ENCODE measurements at regions not wholly inside any gene's neighbourhood (a gene's known extent, or its start where the extent isn't known, plus 50 kb on each side); places are given as distances from the start of the nearest gene placed in this dataset.

GRCh38 chr10:121668314-121669027, 70.2 kb upstream of the FGFR2 start:
- H3K27me3 ChIP-seq (ENCODE audit: control insufficient read depth in 4 of 4, insufficient read depth in 4 of 4, low read length in 3 of 4): no peaks in the 10 kb centered on the region
- no peak overlapping the region for H3K4me3 ChIP-seq (ENCODE audit: low read depth in 1 of 3, low read length in 3 of 3)
- no peaks in the 10 kb centered on the region for H3K36me3 ChIP-seq (ENCODE audit: control insufficient read depth in 4 of 4, insufficient read depth in 3 of 4, low read depth in 1 of 4, low read length in 3 of 4)
- TF ChIP-seq CTCF (IDR thresholded peaks at IDR 0.05; ENCODE audit: low read depth, low read length, missing input control) (no peak), NR2F2 (IDR thresholded peaks at IDR 0.05) (peak; percentile 64)
- 30% methylated on average over 9 of the region's 9 CpGs for WGBS
- H3K9ac ChIP-seq (ENCODE audit: low read depth in 1 of 2, low read length in 2 of 2): no peak overlapping the region
- H3K9me3 ChIP-seq (ENCODE audit: control insufficient read depth in 4 of 4, low read length in 3 of 4): peaks cover 0 to 2% (median 0%) of the 10 kb centered on the region in 4 donors
- peaks cover 0 to 6% (median 0%) of the 10 kb centered on the region in 4 donors for H3K4me1 ChIP-seq (ENCODE audit: control insufficient read depth in 4 of 4, insufficient read depth in 4 of 4, low read length in 3 of 4)
- no peak for DNase-seq (ENCODE audit: low spot score)
- no peak overlapping the region for H3K27ac ChIP-seq (ENCODE audit: low read depth in 1 of 2, low read length in 2 of 2)

- Histone ChIP-seq H3K27ac (ENCODE audit: low read depth in 1 of 2, low read length in 2 of 2) (no peak overlapping the region), H3K4me1 (ENCODE audit: control insufficient read depth in 4 of 4, insufficient read depth in 4 of 4, low read length in 3 of 4) (peaks cover 0 to 6% (median 0%) of the 10 kb centered on the region in 4 donors), H3K36me3 (ENCODE audit: control insufficient read depth in 4 of 4, insufficient read depth in 3 of 4, low read depth in 1 of 4, low read length in 3 of 4) (no peaks in the 10 kb centered on the region), H3K4me3 (ENCODE audit: low read depth in 1 of 3, low read length in 3 of 3) (no peak overlapping the region), H3K9me3 (ENCODE audit: control insufficient read depth in 4 of 4, low read length in 3 of 4) (peaks cover 0 to 2% (median 0%) of the 10 kb centered on the region in 4 donors), H3K27me3 (ENCODE audit: control insufficient read depth in 4 of 4, insufficient read depth in 4 of 4, low read length in 3 of 4) (no peaks in the 10 kb centered on the region), H3K9ac (ENCODE audit: low read depth in 1 of 2, low read length in 2 of 2) (no peak overlapping the region)
- TF ChIP-seq HNF4A (conservative IDR thresholded peaks at IDR 0.05): no peak
- no peak for DNase-seq (ENCODE audit: low spot score)
- 67% methylated on average over 3 of the region's 3 CpGs for WGBS
Observed at GRCh38 chr10:121667948-121668313, 69.7 kb upstream of the FGFR2 start.

- Histone ChIP-seq H3K27ac (ENCODE audit: low read depth in 1 of 2, low read length in 2 of 2) (no peak overlapping the region), H3K27me3 (ENCODE audit: control insufficient read depth in 4 of 4, insufficient read depth in 4 of 4, low read length in 3 of 4) (no peaks in the 10 kb centered on the region), H3K9me3 (ENCODE audit: control insufficient read depth in 4 of 4, low read length in 3 of 4) (peaks cover 0 to 2% (median 0%) of the 10 kb centered on the region in 4 donors), H3K9ac (ENCODE audit: low read depth in 1 of 2, low read length in 2 of 2) (no peak overlapping the region), H3K36me3 (ENCODE audit: control insufficient read depth in 4 of 4, insufficient read depth in 3 of 4, low read depth in 1 of 4, low read length in 3 of 4) (no peaks in the 10 kb centered on the region), H3K4me1 (ENCODE audit: control insufficient read depth in 4 of 4, insufficient read depth in 4 of 4, low read length in 3 of 4) (peaks cover 0 to 6% (median 0%) of the 10 kb centered on the region in 4 donors), H3K4me3 (ENCODE audit: low read depth in 1 of 3, low read length in 3 of 3) (no peak overlapping the region)
- no peak for DNase-seq (ENCODE audit: low spot score)
- TF ChIP-seq RAD21 (IDR thresholded peaks at IDR 0.05) (peak in 1 of 2 donors; percentile 5), RXRA (IDR thresholded peaks at IDR 0.05) (peak in 1 of 2 donors; percentile 24), JUND (IDR thresholded peaks at IDR 0.05) (no peak), ATF3 (IDR thresholded peaks at IDR 0.05) (no peak), SP1 (IDR thresholded peaks at IDR 0.05) (peak; percentile 24), NR2F2 (IDR thresholded peaks at IDR 0.05) (peak; percentile 71)
- WGBS: 75% methylated on average over 3 of the region's 3 CpGs
Observed at GRCh38 chr10:121665809-121666208, 67.6 kb upstream of the FGFR2 start.

- no peak for DNase-seq (ENCODE audit: low spot score)
- TF ChIP-seq FOXA1 (IDR thresholded peaks at IDR 0.05) (no peak), NR2F2 (IDR thresholded peaks at IDR 0.05) (no peak), ZBTB33 (IDR thresholded peaks at IDR 0.05) (no peak), HNF4A (conservative IDR thresholded peaks at IDR 0.05) (no peak), JUND (IDR thresholded peaks at IDR 0.05) (no peak), RAD21 (IDR thresholded peaks at IDR 0.05) (no peak), MAX (IDR thresholded peaks at IDR 0.05) (no peak), HNF4G (IDR thresholded peaks at IDR 0.05) (no peak), ATF3 (IDR thresholded peaks at IDR 0.05) (no peak), CTCF (IDR thresholded peaks at IDR 0.05; ENCODE audit: low read depth, low read length, missing input control) (no peak), SP1 (IDR thresholded peaks at IDR 0.05) (no peak), YY1 (IDR thresholded peaks at IDR 0.05) (no peak), RXRA (IDR thresholded peaks at IDR 0.05) (no peak), FOXA2 (IDR thresholded peaks at IDR 0.05) (no peak), GABPA (IDR thresholded peaks at IDR 0.05 in 1 of 2, conservative IDR thresholded peaks at IDR 0.05 in 1 of 2) (no peak)
Observed at GRCh38 chr10:121664671-121665070, 66.4 kb upstream of the FGFR2 start.

More at GRCh38 chr10:121664671-121665070, 66.4 kb upstream of the FGFR2 start:
- no peak overlapping the region for H3K27ac ChIP-seq (ENCODE audit: low read depth in 1 of 2, low read length in 2 of 2)
- no peak overlapping the region for H3K9ac ChIP-seq (ENCODE audit: low read depth in 1 of 2, low read length in 2 of 2)
- H3K9me3 ChIP-seq (ENCODE audit: control insufficient read depth in 4 of 4, low read length in 3 of 4): peaks cover 0 to 2% (median 0%) of the 10 kb centered on the region in 4 donors
- no peak overlapping the region for H3K4me3 ChIP-seq (ENCODE audit: low read depth in 1 of 3, low read length in 3 of 3)
- peaks cover 0 to 6% (median 0%) of the 10 kb centered on the region in 4 donors for H3K4me1 ChIP-seq (ENCODE audit: control insufficient read depth in 4 of 4, insufficient read depth in 4 of 4, low read length in 3 of 4)
- H3K36me3 ChIP-seq (ENCODE audit: control insufficient read depth in 4 of 4, insufficient read depth in 3 of 4, low read depth in 1 of 4, low read length in 3 of 4): no peaks in the 10 kb centered on the region
- WGBS: 85% methylated on average over 2 of the region's 2 CpGs
- H3K27me3 ChIP-seq (ENCODE audit: control insufficient read depth in 4 of 4, insufficient read depth in 4 of 4, low read length in 3 of 4): no peaks in the 10 kb centered on the region
